GM12873 (cell line): ENCODE measurements at regions not wholly inside any gene's neighbourhood (a gene's known extent, or its start where the extent isn't known, plus 50 kb on each side); places are given as distances from the start of the nearest gene placed in this dataset.

Experiments used
- TF ChIP-seq, protein P1 (sequence below): IDR thresholded peaks from 2 replicates; pipeline ENCODE4 v1.5.1; 2012; ENCODE audit warnings: low read depth, mild to moderate bottlenecking, moderate library complexity, low read length, control low read depth; ENCODE audit not compliant: insufficient read depth; ENCODE audit errors: missing control alignments

DNA sequence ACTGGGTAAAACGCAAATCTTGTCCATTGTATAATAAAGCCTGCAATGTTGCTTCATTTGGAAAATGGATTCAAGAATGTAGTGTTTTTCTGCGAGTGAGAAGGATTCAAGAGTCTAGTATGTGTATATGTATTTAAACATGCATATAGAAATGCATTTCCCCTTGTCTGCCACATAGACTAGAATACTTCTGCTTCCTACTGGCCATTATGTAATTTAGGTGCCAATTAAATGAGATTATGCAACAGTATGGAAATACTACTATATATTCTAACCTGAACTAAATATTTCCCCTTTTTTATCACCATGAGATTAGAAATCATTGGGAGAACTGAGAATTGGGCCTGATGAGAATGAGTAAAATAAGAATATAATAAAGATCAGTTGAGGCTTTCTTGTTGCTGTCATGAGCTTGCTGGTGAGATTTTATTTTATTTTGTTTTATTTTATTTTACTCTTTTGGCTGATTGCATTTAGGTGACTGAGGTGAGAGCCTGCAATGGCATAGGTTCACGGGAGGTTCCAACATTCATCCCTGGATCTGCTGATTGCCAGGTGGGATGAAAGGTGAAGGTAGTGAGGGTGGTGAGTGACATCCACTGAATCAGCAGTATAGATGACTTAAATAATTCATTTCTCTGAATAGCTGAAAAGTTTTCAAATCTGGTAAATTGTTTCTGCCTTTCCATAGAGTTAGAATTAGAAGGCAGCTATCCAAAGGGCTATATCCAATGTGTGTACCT, 95.6 kb upstream of the SLC4A4 start:
- TF ChIP-seq, protein P1, sequence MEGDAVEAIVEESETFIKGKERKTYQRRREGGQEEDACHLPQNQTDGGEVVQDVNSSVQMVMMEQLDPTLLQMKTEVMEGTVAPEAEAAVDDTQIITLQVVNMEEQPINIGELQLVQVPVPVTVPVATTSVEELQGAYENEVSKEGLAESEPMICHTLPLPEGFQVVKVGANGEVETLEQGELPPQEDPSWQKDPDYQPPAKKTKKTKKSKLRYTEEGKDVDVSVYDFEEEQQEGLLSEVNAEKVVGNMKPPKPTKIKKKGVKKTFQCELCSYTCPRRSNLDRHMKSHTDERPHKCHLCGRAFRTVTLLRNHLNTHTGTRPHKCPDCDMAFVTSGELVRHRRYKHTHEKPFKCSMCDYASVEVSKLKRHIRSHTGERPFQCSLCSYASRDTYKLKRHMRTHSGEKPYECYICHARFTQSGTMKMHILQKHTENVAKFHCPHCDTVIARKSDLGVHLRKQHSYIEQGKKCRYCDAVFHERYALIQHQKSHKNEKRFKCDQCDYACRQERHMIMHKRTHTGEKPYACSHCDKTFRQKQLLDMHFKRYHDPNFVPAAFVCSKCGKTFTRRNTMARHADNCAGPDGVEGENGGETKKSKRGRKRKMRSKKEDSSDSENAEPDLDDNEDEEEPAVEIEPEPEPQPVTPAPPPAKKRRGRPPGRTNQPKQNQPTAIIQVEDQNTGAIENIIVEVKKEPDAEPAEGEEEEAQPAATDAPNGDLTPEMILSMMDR, result no peak

DNA sequence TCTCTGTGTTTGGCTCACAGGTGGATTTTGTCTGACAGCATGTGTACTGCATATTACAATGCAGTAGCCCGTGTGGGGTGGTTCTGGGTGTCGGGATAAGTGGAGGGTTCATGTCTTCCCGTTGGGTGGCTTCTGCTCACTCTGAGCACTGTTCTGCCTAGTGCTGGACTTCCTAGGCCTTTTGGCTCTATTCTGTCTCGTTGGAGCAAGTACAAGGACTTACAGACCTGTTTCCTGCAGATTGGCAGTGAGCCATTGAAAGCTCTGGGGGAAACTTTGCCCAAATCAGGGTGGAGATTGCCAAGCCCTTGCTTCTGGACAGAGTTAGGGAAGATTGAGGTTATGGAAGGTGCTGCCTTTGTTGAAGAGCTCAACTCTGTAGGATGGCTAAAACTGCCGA, 91.1 kb upstream of the SLC4A4 start:
- TF ChIP-seq, protein P1, result no peak

DNA sequence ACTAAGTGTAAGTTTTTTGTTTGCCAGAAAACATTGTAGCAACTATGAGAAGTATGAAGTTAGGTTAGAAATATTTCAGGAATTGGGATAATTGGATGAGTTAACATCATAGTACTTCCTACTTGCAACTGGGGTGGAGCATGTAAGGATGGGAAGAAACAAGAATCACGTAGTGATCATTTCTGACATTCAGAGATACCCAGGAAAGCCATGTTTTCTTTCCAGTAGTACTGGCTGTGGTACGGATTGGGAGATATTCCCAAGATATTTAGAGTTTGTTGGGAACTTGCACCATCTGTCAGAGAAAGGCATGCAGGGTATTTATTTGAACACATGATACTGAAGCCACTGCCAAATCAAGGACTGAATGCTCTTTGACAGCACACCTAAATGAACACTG, 87.6 kb upstream of the SLC4A4 start:
- TF ChIP-seq, protein P1, result no peak

DNA sequence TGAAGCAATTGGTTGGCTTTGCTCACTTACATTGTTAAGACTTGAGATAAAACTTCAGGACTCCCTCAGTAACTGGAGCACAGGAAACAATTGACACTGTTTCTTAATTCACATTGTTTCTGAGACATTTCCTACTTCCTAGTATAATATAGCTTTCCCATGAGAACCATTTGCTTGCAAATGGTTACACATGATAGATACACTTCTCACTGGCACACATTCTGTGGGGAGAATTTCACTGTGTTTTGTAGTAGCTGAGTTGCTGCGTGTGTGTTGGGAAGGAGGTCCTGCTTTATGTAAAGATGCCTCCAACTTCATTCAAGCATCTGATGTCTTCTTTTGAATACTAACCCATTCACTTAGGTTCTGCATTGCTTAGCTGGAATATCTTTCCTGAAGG, 85.3 kb upstream of the SLC4A4 start:
- TF ChIP-seq, protein P1, result no peak

DNA sequence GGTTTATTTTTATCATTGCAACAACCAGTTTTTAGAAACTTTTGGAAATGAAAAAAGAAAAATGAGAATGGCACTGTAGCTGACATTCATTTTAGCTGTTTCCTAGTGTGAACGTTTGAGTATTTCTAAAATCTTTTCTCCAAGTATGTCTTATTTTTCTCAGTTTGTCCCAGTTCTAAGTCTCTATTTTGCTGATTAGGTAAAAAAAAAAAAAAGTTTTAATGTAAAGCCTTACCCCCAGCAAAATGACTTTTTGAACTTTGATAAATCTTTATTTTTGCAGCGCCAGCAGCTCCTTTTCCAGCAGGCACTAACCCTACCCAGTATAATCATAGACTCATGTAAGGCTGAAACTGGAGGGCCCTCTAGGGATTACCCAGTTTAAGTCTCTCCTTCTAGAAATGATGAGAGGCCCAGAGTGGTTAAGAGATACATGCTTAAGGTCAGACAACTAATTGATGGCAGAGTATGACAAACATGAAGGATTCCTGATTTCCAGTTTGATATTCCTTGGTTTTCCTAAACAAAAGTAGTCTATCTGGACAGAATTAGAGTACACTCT, 84.3 kb upstream of the SLC4A4 start:
- TF ChIP-seq, protein P1, result no peak

DNA sequence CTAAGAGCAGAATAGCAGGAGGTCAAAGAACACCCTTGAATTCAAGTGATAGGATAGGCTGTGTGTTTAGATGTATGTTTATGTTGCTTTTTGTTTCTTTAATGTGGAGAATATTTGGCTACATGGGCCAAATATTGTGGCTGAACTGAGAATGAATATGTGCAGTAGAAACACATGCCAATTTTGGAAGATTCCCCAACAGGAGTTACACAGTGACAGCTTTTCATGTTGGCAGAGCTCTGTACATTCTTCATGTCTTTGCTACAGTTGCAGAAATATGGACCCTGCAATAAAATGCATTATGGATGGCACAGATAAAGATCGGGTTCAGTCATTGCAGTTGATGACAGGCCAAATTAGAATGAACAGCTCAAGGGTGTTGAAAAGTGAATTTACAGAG, 82.8 kb upstream of the SLC4A4 start:
- TF ChIP-seq, protein P1, result no peak

DNA sequence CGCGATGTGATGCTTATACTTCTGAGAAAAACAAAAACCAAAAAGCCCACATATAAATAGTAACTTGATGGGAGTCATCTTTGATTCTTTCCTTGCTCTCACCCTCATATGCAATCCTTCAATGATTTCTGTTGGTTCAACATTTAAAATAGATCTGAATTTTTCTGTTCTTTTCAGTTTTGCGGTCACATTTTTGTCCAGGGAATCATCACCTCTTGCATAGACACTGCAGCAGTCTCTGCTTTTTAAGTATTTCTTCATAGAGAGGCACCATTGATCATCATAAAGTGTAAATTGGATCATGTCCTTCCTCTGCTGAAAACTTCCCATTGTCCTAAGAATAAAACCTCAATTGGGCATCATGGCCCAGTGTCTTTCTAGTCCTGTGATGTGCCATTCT, 81.1 kb upstream of the SLC4A4 start:
- TF ChIP-seq, protein P1, result no peak
